Transverse colon (tissue), 4 donors: ENCODE measurements at regions not wholly inside any gene's neighbourhood (a gene's known extent, or its start where the extent isn't known, plus 50 kb on each side); places are given as distances from the start of the nearest gene placed in this dataset.

Experiments
- DNase-seq: peaks from one replicate; pipeline ENCODE4 v3.0.0-alpha.2; 2019
- H3K27ac ChIP-seq, 4 donors: fragments of 200-600 bp; sonication (generic); 2 replicates each; pipeline ENCODE4 v1.5.1; 2016 to 2018; ENCODE audit warnings: inconsistent platforms in 4 of 4
- H3K27me3 ChIP-seq: fragments of 200-600 bp; sonication (generic); 2 replicates; pipeline ENCODE4 v1.5.1; 2017; ENCODE audit warnings: inconsistent platforms
- H3K36me3 ChIP-seq, 4 donors: fragments of 200-600 bp; sonication (generic); 2 replicates each; pipeline ENCODE4 v1.5.1; 2017 to 2019; ENCODE audit warnings: inconsistent platforms in 4 of 4
- H3K4me1 ChIP-seq, 4 donors: fragments of 200-600 bp; sonication (generic); 2 replicates each; pipeline ENCODE4 v1.5.1; 2017 to 2020; ENCODE audit warnings: inconsistent platforms in 4 of 4
- H3K4me3 ChIP-seq, 4 donors: fragments of 200-600 bp; sonication (generic); 1 replicate in 1 of 4; 2 replicates in 3 of 4; pipeline versions ENCODE4 v1.5.1 to v1.6.1; 2017 to 2019; ENCODE audit warnings: inconsistent platforms in 4 of 4
- H3K9me3 ChIP-seq, 2 donors: fragments of 200-600 bp; sonication (generic); 2 replicates each; pipeline ENCODE4 v1.5.1; 2017 to 2019; ENCODE audit warnings: inconsistent platforms in 2 of 2
- EP300 ChIP-seq: sonication (generic); formaldehyde crosslinking; IDR thresholded peaks from one replicate; pipeline ENCODE4 v1.6.1; 2017; ENCODE audit warnings: antibody characterized with exemption, low read depth
- POLR2A ChIP-seq: fragments of 450-650 bp; IDR thresholded peaks from one replicate; pipeline ENCODE4 v1.6.1; 2016; ENCODE audit warnings: antibody characterized with exemption, mild to moderate bottlenecking, moderate library complexity
- POLR2AphosphoS5 ChIP-seq, 3 donors: sonication (generic); formaldehyde crosslinking; IDR thresholded peaks; one replicate each; pipeline ENCODE4 v1.6.1; 2016; ENCODE audit warnings: antibody characterized with exemption in 3 of 3
- WGBS, 2 donors: methylation state at CpG; one replicate each; pipeline ENCODE4 v1.1.5; 2018; ENCODE audit warnings: low coverage in 1 of 2; 5-methylcytosine and 5-hydroxymethylcytosine counted together
- in situ Hi-C, 4 donors: fragments of 200-750 bp; cut with MboI; loops; one replicate each; pipeline versions ENCODE4 v1.15.0 to v1.15.1; 2017; ENCODE audit warnings: low sequenced_read_pairs in 3 of 4, low pct_ligation_motif_present in 1 of 4, low pct_unique_long_range_greater_than_20kb in 1 of 4
- intact Hi-C: fragments of 100-400 bp; cut with DNase I; formaldehyde crosslinking; loops from one replicate; pipeline ENCODE4 v1.15.1; 2023; ENCODE audit warnings: low total_unique reads
- TF ChIP-seq, protein P1 (sequence below), 5 experiments: fragments of 200-600 bp in 3 of 5; fragments of 450-650 bp in 2 of 5; sonication (generic) in 3 of 5; IDR thresholded peaks; 1 replicate in 2 of 5; 2 replicates in 3 of 5; pipeline ENCODE4 v1.5.1; 2016 to 2017; ENCODE audit warnings: antibody characterized with exemption in 5 of 5, inconsistent platforms in 3 of 5, mild to moderate bottlenecking in 2 of 5, moderate library complexity in 1 of 5

DNA sequence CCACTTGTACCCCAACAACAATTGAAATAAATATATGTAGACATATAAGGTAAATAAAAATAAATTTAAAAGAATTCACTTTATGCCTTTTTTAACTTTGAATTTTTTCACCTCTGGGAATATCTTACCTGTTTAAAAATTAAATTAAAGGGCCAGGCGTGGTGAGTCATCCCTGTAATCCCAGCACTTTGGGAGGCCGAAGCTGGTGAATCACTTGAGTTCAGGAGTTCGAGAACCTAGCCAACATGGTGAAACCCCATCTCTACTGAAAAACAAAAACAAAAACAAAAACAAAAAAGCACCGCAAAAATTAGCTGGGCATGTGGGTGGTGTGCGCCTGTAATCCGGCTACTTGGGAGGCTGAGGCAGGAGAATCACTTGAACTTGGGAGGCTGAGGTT lies 164.8 kb downstream of the AASDH start:
- DNase-seq: no peak
- Histone ChIP-seq H3K36me3 (no peaks in the 10 kb centered on the region), H3K9me3 (no peaks in the 10 kb centered on the region), H3K27me3 (no peaks in the 10 kb centered on the region), H3K27ac (no peak overlapping the region), H3K4me1 (peaks cover 0 to 15% (median 4%) of the 10 kb centered on the region in 4 donors), H3K4me3 (no peak overlapping the region)
- in situ Hi-C loops: no loop called here
- WGBS, 2 donors: 93% methylated on average over 2 to 6 of the region's 6 CpGs
- TF ChIP-seq, protein P1, sequence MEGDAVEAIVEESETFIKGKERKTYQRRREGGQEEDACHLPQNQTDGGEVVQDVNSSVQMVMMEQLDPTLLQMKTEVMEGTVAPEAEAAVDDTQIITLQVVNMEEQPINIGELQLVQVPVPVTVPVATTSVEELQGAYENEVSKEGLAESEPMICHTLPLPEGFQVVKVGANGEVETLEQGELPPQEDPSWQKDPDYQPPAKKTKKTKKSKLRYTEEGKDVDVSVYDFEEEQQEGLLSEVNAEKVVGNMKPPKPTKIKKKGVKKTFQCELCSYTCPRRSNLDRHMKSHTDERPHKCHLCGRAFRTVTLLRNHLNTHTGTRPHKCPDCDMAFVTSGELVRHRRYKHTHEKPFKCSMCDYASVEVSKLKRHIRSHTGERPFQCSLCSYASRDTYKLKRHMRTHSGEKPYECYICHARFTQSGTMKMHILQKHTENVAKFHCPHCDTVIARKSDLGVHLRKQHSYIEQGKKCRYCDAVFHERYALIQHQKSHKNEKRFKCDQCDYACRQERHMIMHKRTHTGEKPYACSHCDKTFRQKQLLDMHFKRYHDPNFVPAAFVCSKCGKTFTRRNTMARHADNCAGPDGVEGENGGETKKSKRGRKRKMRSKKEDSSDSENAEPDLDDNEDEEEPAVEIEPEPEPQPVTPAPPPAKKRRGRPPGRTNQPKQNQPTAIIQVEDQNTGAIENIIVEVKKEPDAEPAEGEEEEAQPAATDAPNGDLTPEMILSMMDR (IDR thresholded peaks at IDR 0.05): no peak
- TF ChIP-seq POLR2A: no peak
- TF ChIP-seq EP300: no peak
- no peak for TF ChIP-seq POLR2AphosphoS5 (IDR thresholded peaks at IDR 0.05)
- intact Hi-C loops: no loop called here

DNA sequence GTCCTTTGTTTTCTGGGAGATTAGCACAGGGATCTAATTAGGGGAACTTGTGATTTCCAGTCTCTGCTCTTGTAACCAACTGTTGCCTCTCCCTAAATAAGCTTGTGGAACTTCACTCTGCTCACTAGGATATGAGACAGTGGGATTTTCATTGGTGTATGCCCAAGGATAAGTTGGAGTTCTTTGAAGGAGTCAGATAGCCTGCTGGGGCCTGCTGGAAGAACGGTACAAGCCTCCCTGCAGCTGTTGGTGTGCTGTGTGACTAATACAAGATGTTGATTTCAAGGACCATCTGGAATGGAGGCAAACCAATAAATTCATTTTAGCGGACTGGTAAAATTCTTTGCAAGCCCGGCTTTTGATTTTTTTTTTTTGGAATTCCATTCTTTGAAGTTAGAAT lies 167.0 kb downstream of the AASDH start:
- in situ Hi-C loops (no loop called here), intact Hi-C loops (no loop called here)
- no peak overlapping the region for H3K27ac ChIP-seq

DNA sequence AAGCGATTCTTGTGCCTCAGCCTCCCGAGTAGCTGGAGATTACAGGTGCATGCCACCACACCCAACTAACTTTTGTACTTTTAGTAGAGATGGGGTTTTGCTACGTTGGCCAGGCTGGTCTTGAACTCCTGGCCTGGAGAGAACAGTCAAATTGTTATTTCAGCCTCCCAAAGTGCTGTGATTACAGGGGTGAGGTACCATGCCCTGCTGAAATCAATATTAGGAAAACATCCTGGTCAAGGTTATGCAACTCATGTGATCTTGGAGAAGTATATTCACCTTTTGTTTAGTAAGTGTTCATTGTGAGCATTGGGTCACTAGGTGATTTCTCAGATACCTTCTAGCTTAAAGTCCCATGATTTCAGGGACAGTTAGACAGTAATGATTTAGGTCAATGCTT lies 167.8 kb downstream of the AASDH start:
- in situ Hi-C loops: no loop called here
- WGBS, 2 donors: 87 to 90% methylated on average over 2 to 3 of the region's 3 CpGs
- H3K27ac ChIP-seq: no peak overlapping the region

More for the DNA sequence above, 167.0 kb downstream of the AASDH start:
- TF ChIP-seq EP300: no peak
- no peak for TF ChIP-seq POLR2A
- TF ChIP-seq, protein P1 (IDR thresholded peaks at IDR 0.05): no peak
- TF ChIP-seq POLR2AphosphoS5 (IDR thresholded peaks at IDR 0.05): no peak
- peaks cover 0 to 25% (median 8%) of the 10 kb centered on the region in 4 donors for H3K4me1 ChIP-seq
- no peak overlapping the region for H3K4me3 ChIP-seq
- no peak for DNase-seq
- no peaks in the 10 kb centered on the region for H3K9me3 ChIP-seq
- 86 to 88% methylated on average over 2 to 3 of the region's 3 CpGs for WGBS, 2 donors
- no peaks in the 10 kb centered on the region for H3K36me3 ChIP-seq
- no peaks in the 10 kb centered on the region for H3K27me3 ChIP-seq

DNA sequence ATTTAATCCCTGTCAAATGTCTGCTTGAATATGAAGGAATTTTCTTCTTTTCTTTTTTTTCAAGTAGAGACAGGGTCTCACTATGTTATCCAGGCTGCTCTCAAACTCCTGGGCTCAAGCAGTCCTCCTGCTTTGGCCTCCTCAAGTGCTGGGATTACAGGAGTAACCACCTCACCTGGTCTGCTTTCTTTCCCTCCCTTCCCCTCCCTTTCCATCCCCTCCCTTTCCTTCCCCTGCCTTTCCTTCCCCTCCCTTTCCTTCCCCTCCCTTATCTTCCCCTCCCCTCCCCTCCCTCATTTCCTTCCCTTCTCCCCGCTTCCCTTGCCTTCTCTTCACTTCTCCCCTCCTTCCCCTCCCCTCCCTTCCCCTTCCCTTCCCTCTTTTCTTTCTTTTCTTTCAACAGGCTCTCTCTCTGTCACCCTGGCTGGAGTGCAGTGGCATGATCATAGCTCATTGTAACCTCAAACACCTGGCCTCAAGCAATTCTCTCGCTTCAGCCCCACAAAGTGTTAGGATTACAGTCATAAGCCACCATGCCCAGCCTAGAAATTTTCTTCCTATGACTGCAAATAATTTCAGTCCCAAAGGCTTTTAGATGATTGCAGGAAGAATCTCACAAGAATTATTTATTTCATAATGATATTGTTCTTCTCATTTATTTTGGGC lies 168.9 kb downstream of the AASDH start:
- Histone ChIP-seq H3K27me3 (no peaks in the 10 kb centered on the region), H3K4me1 (peaks cover 0 to 29% (median 8%) of the 10 kb centered on the region in 4 donors), H3K27ac (peak overlapping the region in 1 of 4 donors; percentile 33), H3K4me3 (no peak overlapping the region), H3K36me3 (no peaks in the 10 kb centered on the region), H3K9me3 (no peaks in the 10 kb centered on the region)
- no peak for DNase-seq
- TF ChIP-seq, protein P1 (IDR thresholded peaks at IDR 0.05): no peak
- TF ChIP-seq POLR2A (no peak), POLR2AphosphoS5 (IDR thresholded peaks at IDR 0.05) (no peak), EP300 (no peak)
- in situ Hi-C loops (no loop called here), intact Hi-C loops (no loop called here)
- WGBS, 2 donors: 63 to 73% methylated on average over 1 to 2 of the region's 2 CpGs

More for the DNA sequence above, 167.8 kb downstream of the AASDH start:
- TF ChIP-seq EP300 (no peak), POLR2A (no peak), POLR2AphosphoS5 (IDR thresholded peaks at IDR 0.05) (no peak)
- TF ChIP-seq, protein P1 (IDR thresholded peaks at IDR 0.05): no peak
- no peaks in the 10 kb centered on the region for H3K36me3 ChIP-seq
- peaks cover 0 to 29% (median 8%) of the 10 kb centered on the region in 4 donors for H3K4me1 ChIP-seq
- H3K27me3 ChIP-seq: no peaks in the 10 kb centered on the region
- intact Hi-C loops: no loop called here
- no peaks in the 10 kb centered on the region for H3K9me3 ChIP-seq
- no peak overlapping the region for H3K4me3 ChIP-seq
- DNase-seq: no peak
